ENCODE measurements at regions not wholly inside any gene's neighbourhood (a gene's known extent, or its start where the extent isn't known, plus 50 kb on each side); places are given as distances from the start of the nearest gene placed in this dataset.

GRCh38 chr20:58011947-58012610, 216.4 kb downstream of the ANKRD60 start:
- no peak for DNase-seq

- no peak for DNase-seq
Observed at GRCh38 chr20:58011106-58011946, 217.1 kb downstream of the ANKRD60 start.

GRCh38 chr20:58010666-58011065, 217.8 kb downstream of the ANKRD60 start:
- no peak for DNase-seq

- no peak for DNase-seq
Observed at GRCh38 chr20:58010186-58010585, 218.3 kb downstream of the ANKRD60 start.

GRCh38 chr20:58008866-58009265, 219.6 kb downstream of the ANKRD60 start:
- DNase-seq: no peak

- DNase-seq: no peak
Observed at GRCh38 chr20:58008413-58008812, 220.0 kb downstream of the ANKRD60 start.

- no peak for DNase-seq
Observed at GRCh38 chr20:58007947-58008346, 220.5 kb downstream of the ANKRD60 start.

- no peak for DNase-seq
Observed at GRCh38 chr20:58006346-58007316, 221.8 kb downstream of the ANKRD60 start.

- peak in 2 of 3 experiments; percentile 22 to 58 for DNase-seq
Observed at GRCh38 chr20:58005581-58006345, 222.7 kb downstream of the ANKRD60 start.

GRCh38 chr20:58004900-58005299, 223.6 kb downstream of the ANKRD60 start:
- DNase-seq: no peak

GRCh38 chr20:58004146-58004545, 224.3 kb downstream of the ANKRD60 start:
- no peak for DNase-seq

GRCh38 chr20:58003525-58003924, 224.9 kb downstream of the ANKRD60 start:
- no peak for DNase-seq

- no peak for DNase-seq
Observed at GRCh38 chr20:58002901-58003300, 225.6 kb downstream of the ANKRD60 start.

- DNase-seq: no peak
Observed at GRCh38 chr20:58001946-58002345, 226.5 kb downstream of the ANKRD60 start.

GRCh38 chr20:58001381-58001780, 227.1 kb downstream of the ANKRD60 start:
- peak in 1 of 3 experiments; percentile 23 for DNase-seq

- DNase-seq: no peak
Observed at GRCh38 chr20:58000861-58001260, 227.6 kb downstream of the ANKRD60 start.

- DNase-seq: peak in 2 of 3 experiments; percentile 84 to 90
Observed at GRCh38 chr20:57999465-58000111, 228.9 kb downstream of the ANKRD60 start.

GRCh38 chr20:57998981-57999464, 229.4 kb downstream of the ANKRD60 start:
- DNase-seq: no peak

- DNase-seq: no peak
Observed at GRCh38 chr20:57998276-57998675, 230.2 kb downstream of the ANKRD60 start.

GRCh38 chr20:57996936-57997890, 231.2 kb downstream of the ANKRD60 start:
- no peak for DNase-seq

Data from NCI-H1417 (cell line).